ENCODE measurements at regions not wholly inside any gene's neighbourhood (a gene's known extent, or its start where the extent isn't known, plus 50 kb on each side); places are given as distances from the start of the nearest gene placed in this dataset.
"Not testable (repeated sequence)": the region's sequence is repeated elsewhere in the genome, so short reads cannot be mapped to it uniquely, and the experiment has no call there.

DNA sequence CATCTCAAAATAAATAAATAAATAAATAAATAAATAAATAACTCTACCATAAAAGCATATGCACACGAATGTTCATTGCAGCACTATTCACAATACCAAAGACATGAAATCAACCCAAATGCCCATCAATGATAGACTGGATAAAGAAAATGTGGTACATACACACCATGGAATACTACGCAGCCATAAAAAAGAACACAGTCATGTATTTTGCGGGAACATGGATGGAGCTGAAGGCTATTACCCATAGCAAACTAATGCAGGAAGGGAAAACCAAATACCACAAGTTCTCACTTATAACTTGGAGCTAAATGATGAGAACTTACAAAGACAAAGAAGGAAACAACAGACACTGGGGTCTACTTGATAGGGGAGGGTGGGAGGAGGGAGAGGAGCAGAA lies 94.1 kb upstream of the CCDC71L start:
- not testable (repeated sequence) for TF ChIP-seq EZH2 (IDR thresholded peaks at IDR 0.05); POLR2AphosphoS5 (IDR thresholded peaks at IDR 0.05; ENCODE audit: borderline replicate concordance, low read depth, low read length)
